H1 (cell line): ENCODE measurements at regions not wholly inside any gene's neighbourhood (a gene's known extent, or its start where the extent isn't known, plus 50 kb on each side); places are given as distances from the start of the nearest gene placed in this dataset.

ENCODE experiments used
- EP300 ChIP-seq, 2 experiments: IDR thresholded peaks; 1 replicate in 1 of 2; 2 replicates in 1 of 2; pipeline ENCODE4 v1.6.1; 2011 to 2012; ENCODE audit warnings: low read depth in 2 of 2, low read length in 2 of 2, mild to moderate bottlenecking in 2 of 2, borderline replicate concordance in 1 of 2, inconsistent platforms in 1 of 2, moderate library complexity in 1 of 2
- HDAC2 ChIP-seq, 2 experiments: fragments of 300-600 bp in 1 of 2; sonication (generic) in 1 of 2; IDR thresholded peaks; 2 replicates each; pipeline ENCODE4 v1.6.1; 2011 to 2012; ENCODE audit warnings: low read depth in 2 of 2, low read length in 2 of 2, mild to moderate bottlenecking in 2 of 2, moderate library complexity in 2 of 2, borderline replicate concordance in 1 of 2, inconsistent platforms in 1 of 2
- RXRA ChIP-seq: IDR thresholded peaks from 2 replicates; pipeline ENCODE4 v1.6.1; 2011; ENCODE audit warnings: low read depth, mild to moderate bottlenecking, low read length, moderate library complexity; ENCODE audit not compliant: insufficient read depth
- TF ChIP-seq, protein P1 (sequence below): IDR thresholded peaks from 2 replicates; pipeline ENCODE4 v1.6.1; 2012; ENCODE audit warnings: low read length, inconsistent platforms

DNA sequence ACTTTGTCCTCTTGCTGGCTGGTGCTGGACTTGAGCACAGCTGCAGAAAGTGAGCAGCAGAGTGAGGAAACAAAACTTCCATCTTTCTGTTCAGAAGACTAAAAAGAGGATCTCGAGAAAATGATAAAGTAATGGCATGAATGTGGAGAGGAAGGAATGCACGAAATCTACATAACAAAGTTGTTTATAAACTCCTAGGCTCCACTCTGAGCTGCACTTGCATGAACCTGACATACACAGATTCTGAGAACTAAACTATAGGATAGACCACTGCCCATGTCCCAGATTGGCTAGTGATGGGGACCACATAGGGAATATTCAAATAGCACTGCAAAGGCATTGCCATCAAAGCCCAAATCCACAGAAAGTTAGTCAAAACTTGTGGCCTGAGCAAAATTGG is 121.1 kb upstream of the MON1B start (continued):
- TF ChIP-seq HDAC2 (IDR thresholded peaks at IDR 0.05; ENCODE audit: borderline replicate concordance in 1 of 2, low read depth in 2 of 2, low read length in 2 of 2): no peak
- TF ChIP-seq EP300 (IDR thresholded peaks at IDR 0.05; ENCODE audit: borderline replicate concordance in 1 of 2, low read depth in 2 of 2, low read length in 2 of 2): no peak
- no peak for TF ChIP-seq RXRA
- TF ChIP-seq, protein P1, sequence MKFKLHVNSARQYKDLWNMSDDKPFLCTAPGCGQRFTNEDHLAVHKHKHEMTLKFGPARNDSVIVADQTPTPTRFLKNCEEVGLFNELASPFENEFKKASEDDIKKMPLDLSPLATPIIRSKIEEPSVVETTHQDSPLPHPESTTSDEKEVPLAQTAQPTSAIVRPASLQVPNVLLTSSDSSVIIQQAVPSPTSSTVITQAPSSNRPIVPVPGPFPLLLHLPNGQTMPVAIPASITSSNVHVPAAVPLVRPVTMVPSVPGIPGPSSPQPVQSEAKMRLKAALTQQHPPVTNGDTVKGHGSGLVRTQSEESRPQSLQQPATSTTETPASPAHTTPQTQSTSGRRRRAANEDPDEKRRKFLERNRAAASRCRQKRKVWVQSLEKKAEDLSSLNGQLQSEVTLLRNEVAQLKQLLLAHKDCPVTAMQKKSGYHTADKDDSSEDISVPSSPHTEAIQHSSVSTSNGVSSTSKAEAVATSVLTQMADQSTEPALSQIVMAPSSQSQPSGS: no peak
